ENCODE measurements at regions not wholly inside any gene's neighbourhood (a gene's known extent, or its start where the extent isn't known, plus 50 kb on each side); places are given as distances from the start of the nearest gene placed in this dataset.

GRCh38 chr22:49372111-49372529 is 455.6 kb downstream of the BRD1 start:
- Histone ChIP-seq H3K36me3 (ENCODE audit: control insufficient read depth in 2 of 2, insufficient read depth in 1 of 2, low read length in 2 of 2) (no peaks in the 10 kb centered on the region), H3K27ac (ENCODE audit: extremely low read depth, low read depth, low read length) (no peak overlapping the region), H3K4me1 (ENCODE audit: control insufficient read depth, insufficient read depth, low read length) (no peaks in the 10 kb centered on the region), H3K9me3 (ENCODE audit: control insufficient read depth, insufficient read depth, low read depth, low read length) (no peaks in the 10 kb centered on the region), H3K4me3 (ENCODE audit: low read depth, low read length) (no peak overlapping the region)
- POLR2A ChIA-PET = no interaction called here
- CTCF ChIA-PET = no interaction called here
- TF ChIP-seq ZFHX2 (tag by site-specific recombination; conservative IDR thresholded peaks at IDR 0.05) (no peak), ZNF114 (tag by site-specific recombination; IDR thresholded peaks at IDR 0.05) (no peak), YY1 (tag by site-specific recombination; IDR thresholded peaks at IDR 0.05) (no peak), SETDB1 (IDR thresholded peaks at IDR 0.05; ENCODE audit: insufficient read length, low read length) (no peak), ZNF202 (tag by site-specific recombination; IDR thresholded peaks at IDR 0.05; ENCODE audit: borderline replicate concordance) (no peak), ZNF660 (tag by site-specific recombination; IDR thresholded peaks at IDR 0.05) (no peak), ZNF677 (tag by site-specific recombination; IDR thresholded peaks at IDR 0.05) (no peak), ZNF658 (tag by site-specific recombination; IDR thresholded peaks at IDR 0.05) (no peak), ZNF16 (tag by site-specific recombination; IDR thresholded peaks at IDR 0.05; ENCODE audit: low read depth) (no peak), ZNF555 (tag by site-specific recombination; conservative IDR thresholded peaks at IDR 0.05) (no peak), HOXA7 (CRISPR knock-in tag; IDR thresholded peaks at IDR 0.05; ENCODE audit: borderline replicate concordance) (no peak), ZNF785 (tag by site-specific recombination; IDR thresholded peaks at IDR 0.05) (no peak), KLF16 (tag by site-specific recombination; IDR thresholded peaks at IDR 0.05) (no peak), SCRT2 (tag by site-specific recombination; IDR thresholded peaks at IDR 0.05) (no peak), IKZF3 (tag by site-specific recombination; IDR thresholded peaks at IDR 0.05) (no peak), ZSCAN16 (tag by site-specific recombination; IDR thresholded peaks at IDR 0.05) (no peak), SP7 (tag by site-specific recombination; IDR thresholded peaks at IDR 0.05) (no peak), MYNN (tag by site-specific recombination; IDR thresholded peaks at IDR 0.05; ENCODE audit: borderline replicate concordance) (no peak), ZNF394 (tag by site-specific recombination; IDR thresholded peaks at IDR 0.05; ENCODE audit: borderline replicate concordance) (no peak), AEBP2 (tag by site-specific recombination; IDR thresholded peaks at IDR 0.05; ENCODE audit: borderline replicate concordance) (no peak)

GRCh38 chr22:49371325-49372110 is 456.2 kb downstream of the BRD1 start:
- Histone ChIP-seq H3K4me3 (ENCODE audit: low read depth, low read length) (no peak overlapping the region), H3K9me3 (ENCODE audit: control insufficient read depth, insufficient read depth, low read depth, low read length) (no peaks in the 10 kb centered on the region), H3K27ac (ENCODE audit: extremely low read depth, low read depth, low read length) (no peak overlapping the region), H3K36me3 (ENCODE audit: control insufficient read depth in 2 of 2, insufficient read depth in 1 of 2, low read length in 2 of 2) (no peaks in the 10 kb centered on the region), H3K4me1 (ENCODE audit: control insufficient read depth, insufficient read depth, low read length) (no peaks in the 10 kb centered on the region)
- ChIA-PET POLR2A (no interaction called here), CTCF (no interaction called here)
- TF ChIP-seq ZNF302 (tag by site-specific recombination; IDR thresholded peaks at IDR 0.05; ENCODE audit: low read depth) (no peak), ZNF404 (tag by site-specific recombination; IDR thresholded peaks at IDR 0.05) (no peak)
